Anterior cingulate cortex (tissue), 58 donors: ENCODE measurements at regions not wholly inside any gene's neighbourhood (a gene's known extent, or its start where the extent isn't known, plus 50 kb on each side); places are given as distances from the start of the nearest gene placed in this dataset.
A peak's percentile ranks its signal among the peaks of the same experiment; 100 is the strongest.

ENCODE experiments used
- DNase-seq, 58 donors: peaks; one replicate each; lab custom pipeline; 2025; lab: John Stamatoyannopoulos, UW

DNA sequence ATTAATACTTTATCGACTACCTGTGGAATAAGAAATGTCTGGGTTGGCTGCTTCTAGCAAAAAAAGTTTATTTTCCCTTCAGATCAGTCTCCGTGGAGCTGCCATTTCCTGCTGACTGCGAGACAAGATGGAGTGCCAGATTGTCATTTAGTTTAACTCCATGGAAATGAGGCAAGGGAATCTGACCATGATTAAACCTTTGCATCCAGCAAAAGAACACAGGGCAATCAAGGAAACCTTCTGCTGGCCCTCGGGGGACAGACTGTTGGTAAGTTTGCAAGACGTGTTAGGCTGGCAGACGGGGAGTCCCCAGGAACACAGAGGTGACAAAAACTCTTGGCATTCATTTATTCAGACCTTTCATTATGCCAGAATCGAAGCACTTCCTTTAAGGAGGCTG, 52.2 kb upstream of the SPACA1 start:
- DNase-seq: no peak

DNA sequence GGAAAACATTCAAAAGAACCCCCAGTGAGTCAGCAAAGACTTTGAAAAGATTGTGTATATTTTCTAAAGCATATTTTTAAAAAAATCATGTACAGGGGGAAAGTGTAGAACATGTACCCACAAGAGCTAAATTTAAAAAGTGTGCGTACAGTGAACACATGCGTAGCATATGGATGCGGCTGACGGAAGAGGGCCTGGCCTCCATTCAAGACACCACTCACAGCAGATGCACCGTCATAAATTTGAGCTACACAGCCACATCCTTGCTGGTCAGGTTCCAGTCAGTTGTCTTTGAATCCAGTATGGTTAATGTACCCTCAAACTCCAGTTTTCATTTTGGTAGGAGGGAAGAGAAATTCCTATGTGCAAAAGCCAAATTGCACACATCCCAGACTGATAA, 54.3 kb upstream of the SPACA1 start:
- DNase-seq: peak in 32 of 58 donors; percentile 1 to 58 (median 18)

DNA sequence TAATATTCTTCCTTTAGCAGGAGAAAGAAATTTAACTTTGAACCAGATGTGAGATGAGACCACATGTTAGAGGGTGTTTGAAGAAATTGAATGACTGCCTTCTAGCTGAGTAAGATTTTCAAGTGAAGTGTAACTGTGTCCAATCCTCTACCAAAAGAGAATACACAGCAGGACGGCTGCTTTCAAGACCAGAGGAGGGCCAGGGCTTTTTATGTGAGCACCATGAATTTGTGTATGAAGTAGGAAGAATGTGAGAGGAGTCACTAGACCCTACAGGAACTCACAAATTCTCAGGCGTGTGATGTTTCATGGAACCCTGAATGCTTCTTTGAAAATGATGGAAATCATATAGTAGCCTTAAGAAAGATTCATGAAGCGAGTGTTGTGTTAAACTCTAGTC, 56.8 kb upstream of the SPACA1 start:
- DNase-seq: no peak

DNA sequence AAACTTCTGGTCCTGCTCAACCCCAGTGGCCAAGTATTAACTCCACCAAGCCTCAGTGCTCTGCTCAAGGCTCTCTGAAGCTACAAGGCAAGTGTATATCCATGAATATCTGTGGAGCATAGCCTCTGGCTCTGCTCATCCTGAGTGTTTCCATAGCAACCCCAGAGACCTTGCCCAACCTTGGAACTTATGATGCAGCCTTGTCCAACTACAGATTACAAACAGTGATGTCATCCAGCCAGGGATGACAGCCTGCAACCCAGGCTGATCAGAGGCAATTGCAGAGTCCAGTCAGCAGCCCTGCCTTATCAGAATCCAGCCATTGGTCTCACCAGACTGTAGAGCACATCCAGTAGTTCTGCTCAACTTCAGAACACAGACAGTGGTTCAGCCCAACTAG, 65.5 kb upstream of the SPACA1 start:
- DNase-seq: no peak

DNA sequence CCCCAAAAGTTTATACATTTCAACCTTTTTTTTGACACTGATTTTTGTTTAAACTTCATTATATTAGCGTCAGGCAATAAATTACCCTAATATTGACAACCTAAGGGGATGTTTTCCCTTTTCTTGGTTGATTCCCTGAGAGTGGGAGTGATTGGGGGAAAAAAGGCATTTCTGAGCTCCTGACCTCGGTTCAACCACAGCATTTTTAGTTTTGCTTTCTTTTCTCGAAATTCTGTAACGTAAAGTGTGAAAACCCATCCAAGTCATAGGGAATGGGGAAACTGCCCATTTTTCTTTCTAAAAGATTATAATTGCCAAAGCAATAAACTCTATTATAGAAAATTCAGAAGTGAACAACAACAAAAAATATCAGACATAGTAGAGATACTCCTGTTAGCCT, 67.9 kb upstream of the SPACA1 start:
- DNase-seq: no peak

DNA sequence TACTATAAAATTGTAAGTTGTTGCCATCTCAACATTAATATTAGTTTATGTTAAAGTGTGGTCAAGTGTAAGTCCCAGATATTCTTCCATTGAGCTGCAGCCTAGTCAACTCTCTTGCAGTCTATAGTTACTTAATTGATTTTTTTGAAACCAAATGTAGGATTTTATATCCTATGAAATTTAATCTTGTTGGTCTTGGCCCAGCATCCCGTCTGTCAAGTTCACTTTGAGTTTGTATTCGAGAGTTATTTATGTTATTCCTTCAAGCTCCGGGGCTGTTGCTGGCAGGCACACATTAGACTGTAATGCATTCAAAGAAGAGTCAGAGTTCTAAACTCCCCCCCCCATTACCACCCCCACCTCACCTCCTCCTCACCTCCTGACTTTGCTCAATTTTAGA, 71.0 kb upstream of the SPACA1 start:
- no peak for DNase-seq

DNA sequence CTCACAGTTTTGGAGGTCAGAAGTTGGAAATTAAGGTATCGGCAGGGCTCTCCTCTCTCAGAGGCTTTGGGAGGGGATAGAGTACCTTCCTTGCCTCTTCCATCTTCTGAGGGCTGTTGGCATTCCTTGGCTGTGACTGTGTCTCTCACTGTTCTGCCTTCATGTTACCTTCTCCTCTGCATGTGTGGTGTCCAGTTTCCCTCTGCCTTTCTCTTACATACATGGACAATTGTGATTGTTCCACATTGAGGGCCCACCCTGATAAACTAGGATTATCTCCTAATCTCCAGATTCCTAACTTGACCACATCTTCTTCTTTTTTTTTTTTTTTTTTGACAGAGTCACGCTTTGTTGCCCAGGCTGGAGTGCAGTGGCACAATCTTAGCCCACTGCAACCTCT, 72.1 kb upstream of the SPACA1 start:
- DNase-seq: no peak

DNA sequence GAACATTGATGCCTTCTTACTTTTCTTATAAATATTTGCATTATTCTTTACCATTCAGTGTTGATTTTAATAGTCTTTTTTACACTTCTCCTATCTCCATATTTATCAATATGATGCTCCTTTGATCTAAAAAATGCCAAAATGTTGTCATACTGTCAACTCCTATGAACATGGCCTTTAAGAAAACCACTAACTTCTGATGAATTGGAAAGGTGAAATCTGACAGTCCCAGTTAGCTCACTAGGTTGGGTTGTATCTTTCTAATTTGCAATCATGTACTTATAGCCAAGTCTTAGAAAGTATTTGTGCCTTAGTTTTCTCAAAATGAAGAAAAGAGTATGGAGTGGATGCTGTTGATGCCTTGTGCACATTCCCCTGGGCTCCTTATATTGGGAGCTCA, 75.4 kb upstream of the SPACA1 start:
- no peak for DNase-seq

DNA sequence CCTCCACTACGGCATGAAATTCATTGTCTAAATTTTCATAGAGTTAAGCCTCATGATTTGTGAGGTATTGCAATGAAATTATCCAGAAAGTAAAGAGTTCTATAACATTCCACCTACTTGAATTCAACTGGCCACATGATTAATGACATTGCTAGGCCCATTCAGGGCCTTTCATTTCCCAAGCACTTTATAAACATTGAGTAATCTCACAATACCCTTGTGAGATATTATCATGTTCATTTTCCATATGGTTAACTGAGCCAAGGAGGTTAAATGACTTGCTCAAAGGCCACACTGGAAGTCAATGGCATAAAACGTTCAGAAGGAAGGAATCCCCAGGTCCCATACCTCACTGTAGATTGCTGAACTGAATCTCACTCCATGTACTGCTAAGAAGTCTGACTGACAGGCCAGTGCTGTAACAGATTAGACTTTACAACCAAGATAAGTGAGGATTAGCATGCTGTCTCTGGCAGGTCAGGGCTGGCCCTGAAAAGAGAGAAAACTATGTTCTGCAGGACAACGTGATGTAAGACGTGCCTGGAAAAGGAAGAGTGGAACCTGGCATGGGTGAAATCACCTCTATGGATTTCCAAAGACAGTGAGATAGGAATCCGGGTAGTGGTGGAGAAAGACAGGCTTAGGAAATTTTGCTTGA, 75.9 kb upstream of the SPACA1 start:
- no peak for DNase-seq

DNA sequence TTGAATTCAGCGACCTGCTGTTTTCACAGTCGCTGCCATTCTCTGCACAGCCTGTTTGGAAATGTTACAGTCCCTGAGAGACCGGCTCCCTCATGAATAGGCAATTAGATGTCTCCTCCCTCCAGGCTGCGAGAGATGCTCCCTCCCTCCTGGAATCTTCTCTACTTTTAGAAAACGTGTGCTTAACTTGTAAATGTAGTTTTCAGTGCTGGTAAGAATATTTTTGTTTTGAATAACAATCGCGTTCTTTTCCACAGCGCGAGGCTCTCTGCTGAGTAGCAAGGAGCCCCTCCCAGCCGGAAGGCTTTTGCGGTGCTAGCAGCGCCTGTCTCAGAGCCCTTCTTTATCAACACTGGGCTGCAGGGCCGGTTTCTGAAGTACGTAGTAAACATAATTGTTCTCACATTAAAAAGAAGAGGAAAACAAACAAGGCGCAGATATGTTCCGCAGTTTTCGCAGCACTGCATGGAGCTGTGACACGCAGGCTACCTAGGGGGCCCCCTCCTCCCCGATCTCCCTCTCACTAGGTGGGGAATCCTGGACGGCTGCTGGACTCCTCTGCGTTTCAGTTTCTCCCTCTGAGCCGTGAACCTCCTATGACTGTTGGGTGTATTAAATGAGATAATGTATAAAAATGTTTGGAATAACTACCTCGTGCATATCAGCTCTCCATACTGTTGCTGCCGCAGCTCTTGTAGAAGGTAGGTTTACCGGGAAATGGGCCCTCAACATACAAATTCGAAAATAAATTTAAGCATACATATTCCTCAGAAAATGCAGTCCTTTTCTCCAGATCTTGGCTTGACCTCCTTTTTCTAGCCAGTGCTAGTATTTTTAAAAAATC, 79.0 kb upstream of the SPACA1 start:
- peak in 21 of 58 donors; percentile 8 to 63 (median 35) for DNase-seq

DNA sequence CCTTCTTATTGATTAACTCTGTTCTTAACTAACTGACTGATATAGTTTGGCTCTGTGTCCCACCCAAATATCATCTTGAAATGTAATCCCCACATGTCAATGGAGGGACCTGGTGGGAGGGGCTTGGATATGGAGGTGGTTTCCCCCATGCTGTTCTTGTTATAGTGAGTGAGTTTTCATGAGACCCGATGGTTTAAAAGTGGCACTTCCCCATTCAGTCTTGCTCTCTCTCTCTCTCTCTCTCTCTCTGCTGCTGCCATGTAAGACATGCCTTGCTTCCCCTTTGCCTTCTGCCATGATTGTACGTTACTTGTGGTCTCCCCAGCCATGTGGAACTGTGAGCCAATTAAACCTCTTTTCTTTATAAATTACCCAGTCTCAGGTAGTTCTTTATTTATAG, 81.8 kb upstream of the SPACA1 start:
- DNase-seq: no peak

DNA sequence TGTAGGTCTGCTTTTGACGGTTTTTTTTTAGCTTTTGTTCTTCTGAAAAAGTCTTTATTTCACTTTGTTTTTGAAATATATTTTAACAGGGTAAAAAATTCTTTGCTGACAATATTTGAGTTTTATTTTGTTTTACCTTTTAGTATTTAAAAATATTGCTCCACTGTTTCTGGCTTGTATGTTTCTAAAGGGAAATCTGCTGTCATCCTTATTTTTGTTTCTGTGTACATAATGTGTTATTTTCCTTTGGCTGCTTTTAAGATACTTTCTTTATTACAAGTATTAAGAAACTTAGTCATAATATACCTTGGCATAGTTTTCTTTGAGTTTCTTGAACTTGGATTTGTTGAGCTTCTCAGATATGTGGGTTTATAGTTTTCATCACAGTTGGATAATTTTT, 88.6 kb upstream of the SPACA1 start:
- no peak for DNase-seq

DNA sequence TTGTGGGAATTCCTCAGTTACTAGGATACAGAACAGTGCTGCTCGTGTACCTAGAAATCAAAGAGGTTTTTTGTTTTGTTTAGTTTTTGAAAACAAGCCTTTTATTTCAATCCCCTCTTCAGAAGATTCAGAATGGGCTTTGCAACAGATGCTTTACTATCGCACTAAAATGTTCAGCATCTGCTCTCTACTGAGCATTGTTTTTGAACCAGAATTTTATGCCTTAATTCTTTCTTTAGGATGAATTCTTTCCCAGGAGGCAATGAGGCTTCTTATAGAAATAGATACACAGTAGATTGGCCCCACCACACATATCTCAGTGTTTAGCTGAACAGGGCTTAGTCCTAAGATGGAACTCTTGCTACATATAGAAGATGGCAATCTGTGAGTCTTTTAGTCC, 95.9 kb upstream of the SPACA1 start:
- DNase-seq: peak in 1 of 58 donors; percentile 10

DNA sequence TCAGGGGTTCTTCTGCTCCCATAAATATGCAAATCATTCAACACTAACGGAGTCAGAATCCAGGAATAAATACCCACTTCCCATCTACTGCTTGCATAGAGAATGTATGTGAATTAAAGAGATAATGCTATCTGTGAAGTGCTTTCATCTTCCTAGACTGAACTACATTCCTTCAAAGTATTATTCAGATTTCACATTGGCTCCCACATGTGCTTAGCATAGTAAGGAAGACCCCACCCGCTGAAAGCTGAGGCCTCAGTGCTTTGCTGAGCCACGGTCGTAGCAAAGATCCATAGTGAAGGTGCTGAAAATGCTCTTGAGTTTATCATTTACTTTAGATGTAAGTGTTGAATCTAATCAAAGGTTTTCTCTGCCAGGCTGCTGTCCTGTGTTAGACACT, 97.0 kb upstream of the SPACA1 start:
- no peak for DNase-seq

DNA sequence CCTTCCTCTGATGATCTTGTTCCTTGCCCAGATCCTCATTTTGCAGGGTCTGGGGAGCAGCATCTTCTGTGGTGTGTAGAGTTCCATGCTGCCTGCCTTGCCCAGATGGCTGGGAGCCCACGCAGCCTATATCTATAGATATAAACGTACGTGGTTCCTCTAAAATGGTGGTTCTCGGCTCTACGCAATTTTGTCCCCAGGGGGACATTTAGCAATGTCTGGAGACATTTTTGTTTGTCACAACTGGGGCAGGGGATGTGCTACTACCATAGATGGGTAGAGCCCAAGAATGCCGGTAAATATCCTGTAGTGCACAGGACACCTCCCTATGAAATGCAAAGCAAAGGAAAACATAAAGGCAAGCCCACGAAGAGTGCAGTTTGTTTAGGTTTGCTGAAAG, 98.4 kb upstream of the SPACA1 start:
- peak in 1 of 58 donors; percentile 5 for DNase-seq

DNA sequence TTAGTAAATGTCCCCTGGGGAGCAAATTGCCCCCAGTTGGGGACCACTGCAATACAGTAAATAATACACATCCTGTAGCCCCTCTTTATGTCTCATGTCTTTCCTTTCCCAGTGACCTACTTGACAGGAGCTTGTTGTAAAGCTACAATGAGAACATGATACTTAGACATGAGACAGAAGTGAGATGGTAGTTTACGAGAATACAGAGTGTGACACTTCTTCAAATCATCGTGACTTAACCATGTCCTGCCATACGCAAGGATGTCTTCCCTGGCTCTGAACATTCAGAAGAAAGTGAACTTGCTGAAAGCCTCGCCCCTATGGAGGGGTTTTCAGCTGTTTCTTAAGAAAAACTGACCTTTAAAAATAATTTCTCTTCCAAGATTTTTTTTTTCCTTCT, 101.0 kb upstream of the SPACA1 start:
- no peak for DNase-seq

DNA sequence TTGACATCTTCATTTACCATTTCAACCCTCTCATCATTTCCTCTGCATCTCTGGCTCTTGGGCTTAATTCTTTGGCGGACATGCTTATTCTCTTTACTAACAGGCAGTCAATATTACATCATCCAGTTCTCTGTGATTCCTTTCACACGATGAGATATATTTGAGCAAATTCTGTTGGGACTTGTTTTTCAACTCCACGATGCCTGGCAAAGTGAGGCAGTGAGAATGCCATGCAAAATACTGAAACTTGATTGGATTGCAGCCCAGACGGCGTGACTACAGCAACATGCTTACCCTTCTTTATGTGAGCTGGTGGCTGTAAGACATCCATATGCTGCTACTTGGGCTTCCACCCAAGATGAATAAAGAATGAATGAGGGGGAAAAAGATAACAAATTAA, 101.7 kb upstream of the SPACA1 start:
- peak in 26 of 58 donors; percentile 8 to 70 (median 29) for DNase-seq

DNA sequence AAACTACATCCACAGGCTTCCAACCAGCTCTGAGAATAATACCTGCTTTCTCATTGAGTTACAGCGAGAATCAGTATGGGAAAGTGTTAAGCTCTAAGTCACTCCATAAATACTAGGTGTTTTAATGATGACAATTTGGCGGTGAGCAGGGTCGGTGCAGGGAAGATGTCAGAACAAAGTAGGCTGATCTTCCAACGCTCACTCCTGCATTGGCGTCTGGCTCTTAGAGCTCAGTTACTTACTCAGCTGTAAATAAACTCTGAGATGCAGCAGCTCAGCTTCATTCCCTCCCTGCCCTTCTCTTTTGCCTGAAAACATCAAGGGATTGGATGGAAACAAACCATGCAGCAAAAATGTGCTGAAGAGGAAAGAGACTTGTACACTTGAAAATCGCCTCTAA, 102.5 kb upstream of the SPACA1 start:
- peak in 10 of 58 donors; percentile 3 to 43 (median 20) for DNase-seq

DNA sequence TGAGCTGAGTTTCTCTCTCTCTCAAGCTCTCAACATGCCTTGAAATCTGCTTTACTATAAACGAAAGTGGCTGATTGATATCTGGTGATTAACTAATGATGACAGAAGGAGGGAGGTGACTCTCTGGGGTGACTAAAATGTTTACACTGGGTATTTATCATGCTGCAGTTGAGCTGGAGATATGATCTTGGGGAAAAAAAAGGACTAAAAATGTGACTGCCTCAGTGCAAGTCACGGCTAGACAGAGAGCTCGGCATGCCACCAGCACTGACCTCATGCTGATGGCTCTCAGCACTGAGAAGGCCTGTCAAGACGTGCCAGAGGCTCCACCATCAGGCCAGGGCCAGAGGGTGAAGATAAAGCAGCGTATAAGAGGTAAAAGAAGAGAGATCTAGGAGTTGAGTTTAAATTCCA, 103.1 kb upstream of the SPACA1 start:
- peak in 22 of 58 donors; percentile 4 to 43 (median 16) for DNase-seq

DNA sequence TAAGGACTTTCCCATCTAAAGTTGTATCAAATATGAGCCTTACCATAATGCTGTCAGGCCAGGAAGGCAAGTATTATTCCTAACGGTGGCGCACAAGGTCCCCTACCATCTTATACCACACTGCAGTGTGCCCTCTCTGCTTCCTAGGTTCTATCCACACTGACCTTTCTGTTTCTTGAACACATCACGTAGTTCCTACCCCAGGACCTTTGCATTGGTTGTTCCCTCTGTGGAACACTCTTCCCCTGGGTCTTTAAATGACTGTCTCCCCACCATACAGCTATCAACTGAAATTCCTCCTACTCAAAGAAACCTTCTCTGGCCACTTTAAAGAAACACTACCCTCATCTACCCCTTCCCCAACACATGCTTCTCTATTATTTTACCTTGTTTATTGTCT, 104.5 kb upstream of the SPACA1 start:
- DNase-seq: no peak

DNA sequence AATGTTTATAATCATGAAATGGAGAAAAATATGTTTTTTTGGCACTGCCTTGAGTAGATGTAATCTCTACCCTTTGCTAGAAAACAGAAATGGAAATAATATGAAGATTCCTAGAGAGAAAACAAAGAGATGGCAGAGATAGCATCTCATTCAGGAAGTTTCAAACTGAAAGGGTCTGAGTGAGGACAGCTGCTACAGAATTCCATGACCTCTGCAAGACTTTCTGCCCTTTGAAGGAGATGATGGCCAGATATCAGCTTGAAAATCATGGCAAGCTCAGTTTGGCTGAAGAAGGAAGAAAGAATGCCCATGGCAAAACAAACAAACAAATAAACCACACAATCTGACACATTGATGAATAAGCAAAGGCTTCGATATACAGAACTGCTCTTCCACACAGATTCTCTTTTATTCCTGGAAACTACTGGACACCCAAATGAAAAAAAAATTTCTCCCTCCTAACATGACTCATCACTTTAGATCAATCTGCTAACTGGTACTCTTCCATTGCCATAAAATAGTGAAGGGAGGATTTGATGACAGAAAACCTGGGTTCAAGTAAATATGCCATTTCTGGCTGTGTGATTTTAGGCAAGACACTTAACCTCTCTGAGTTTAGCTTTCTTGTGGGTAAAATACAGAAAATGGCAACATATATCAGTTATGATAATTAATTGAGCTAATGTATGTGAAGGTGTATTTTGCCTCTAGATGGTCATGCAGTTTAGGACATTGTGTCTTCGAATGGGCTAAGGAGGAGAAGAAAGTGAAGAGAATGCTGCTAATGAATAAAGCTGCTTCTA, 105.9 kb upstream of the SPACA1 start:
- no peak for DNase-seq
